ENCODE measurements at regions not wholly inside any gene's neighbourhood (a gene's known extent, or its start where the extent isn't known, plus 50 kb on each side); places are given as distances from the start of the nearest gene placed in this dataset.
A peak's percentile ranks its signal among the peaks of the same experiment; 100 is the strongest.

GRCh38 chr18:42525905-42526304, 570.9 kb downstream of the PIK3C3 start:
- H3K9me3 ChIP-seq (ENCODE audit: insufficient read depth, low read depth, low read length): no peaks in the 10 kb centered on the region
- no peak overlapping the region for H3K4me3 ChIP-seq (ENCODE audit: low read length)

DNA sequence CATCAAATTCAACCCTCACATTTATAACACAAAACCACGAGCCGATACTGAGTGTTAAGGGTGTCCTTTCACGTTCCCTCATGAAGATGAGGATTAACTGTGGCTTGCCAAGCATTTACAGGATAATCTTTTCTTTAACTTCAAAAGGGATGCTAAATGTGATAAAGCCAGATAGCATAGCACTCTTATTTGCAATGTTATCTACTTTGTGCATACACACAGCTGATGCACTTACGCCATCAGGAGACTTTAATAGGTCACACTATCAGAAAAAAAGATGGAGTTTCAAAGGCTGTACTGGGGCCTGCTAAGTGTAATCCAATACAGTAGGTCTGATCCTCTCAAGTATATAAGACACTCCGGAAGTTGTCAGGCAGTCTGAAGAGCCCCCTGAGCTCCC, 572.7 kb downstream of the PIK3C3 start:
- Histone ChIP-seq H3K4me1 (ENCODE audit: insufficient read depth, low read length) (no peaks in the 10 kb centered on the region), H3K9me3 (ENCODE audit: insufficient read depth, low read depth, low read length) (no peaks in the 10 kb centered on the region), H3K27ac (ENCODE audit: low read depth, low read length) (no peak overlapping the region), H3K4me3 (ENCODE audit: low read length) (no peak overlapping the region), H3K27me3 (ENCODE audit: insufficient read depth, low read length) (no peaks in the 10 kb centered on the region), H3K36me3 (ENCODE audit: insufficient read depth, low read length) (no peaks in the 10 kb centered on the region), H3K9ac (ENCODE audit: low read depth, low read length) (no peak overlapping the region)
- WGBS: 96% methylated on average over 5 of the region's 5 CpGs

More at GRCh38 chr18:42525905-42526304, 570.9 kb downstream of the PIK3C3 start:
- WGBS: 88% methylated on average over 2 of the region's 2 CpGs
- H3K27me3 ChIP-seq (ENCODE audit: insufficient read depth, low read length): no peaks in the 10 kb centered on the region
- no peaks in the 10 kb centered on the region for H3K4me1 ChIP-seq (ENCODE audit: insufficient read depth, low read length)
- H3K9ac ChIP-seq (ENCODE audit: low read depth, low read length): no peak overlapping the region
- no peaks in the 10 kb centered on the region for H3K36me3 ChIP-seq (ENCODE audit: insufficient read depth, low read length)
- H3K27ac ChIP-seq (ENCODE audit: low read depth, low read length): no peak overlapping the region

- Histone ChIP-seq H3K9ac (ENCODE audit: low read depth, low read length) (no peak overlapping the region), H3K4me1 (ENCODE audit: insufficient read depth, low read length) (no peaks in the 10 kb centered on the region), H3K9me3 (ENCODE audit: insufficient read depth, low read depth, low read length) (no peaks in the 10 kb centered on the region), H3K4me3 (ENCODE audit: low read length) (no peak overlapping the region), H3K36me3 (ENCODE audit: insufficient read depth, low read length) (no peaks in the 10 kb centered on the region), H3K27ac (ENCODE audit: low read depth, low read length) (no peak overlapping the region), H3K27me3 (ENCODE audit: insufficient read depth, low read length) (no peaks in the 10 kb centered on the region)
- 94% methylated on average over 1 of the region's 1 CpG for WGBS
Measured at GRCh38 chr18:42530276-42530675, 575.2 kb downstream of the PIK3C3 start.

- WGBS: no CpG with 5 or more reads among the region's 1 CpG
- Histone ChIP-seq H3K9me3 (ENCODE audit: insufficient read depth, low read depth, low read length) (no peaks in the 10 kb centered on the region), H3K27ac (ENCODE audit: low read depth, low read length) (no peak overlapping the region), H3K36me3 (ENCODE audit: insufficient read depth, low read length) (no peaks in the 10 kb centered on the region), H3K4me3 (ENCODE audit: low read length) (no peak overlapping the region), H3K9ac (ENCODE audit: low read depth, low read length) (no peak overlapping the region), H3K4me1 (ENCODE audit: insufficient read depth, low read length) (no peaks in the 10 kb centered on the region), H3K27me3 (ENCODE audit: insufficient read depth, low read length) (no peaks in the 10 kb centered on the region)
Measured at GRCh38 chr18:42532119-42532518, 577.1 kb downstream of the PIK3C3 start.

GRCh38 chr18:42533009-42533575, 578.1 kb downstream of the PIK3C3 start:
- 88% methylated on average over 4 of the region's 4 CpGs for WGBS
- no peak overlapping the region for H3K4me3 ChIP-seq (ENCODE audit: low read length)
- no peak overlapping the region for H3K27ac ChIP-seq (ENCODE audit: low read depth, low read length)
- H3K36me3 ChIP-seq (ENCODE audit: insufficient read depth, low read length): no peaks in the 10 kb centered on the region
- H3K9ac ChIP-seq (ENCODE audit: low read depth, low read length): no peak overlapping the region
- no peaks in the 10 kb centered on the region for H3K27me3 ChIP-seq (ENCODE audit: insufficient read depth, low read length)
- no peaks in the 10 kb centered on the region for H3K4me1 ChIP-seq (ENCODE audit: insufficient read depth, low read length)
- H3K9me3 ChIP-seq (ENCODE audit: insufficient read depth, low read depth, low read length): no peaks in the 10 kb centered on the region

GRCh38 chr18:42533616-42534015, 578.6 kb downstream of the PIK3C3 start:
- Histone ChIP-seq H3K27ac (ENCODE audit: low read depth, low read length) (no peak overlapping the region), H3K36me3 (ENCODE audit: insufficient read depth, low read length) (no peaks in the 10 kb centered on the region), H3K4me1 (ENCODE audit: insufficient read depth, low read length) (no peaks in the 10 kb centered on the region), H3K4me3 (ENCODE audit: low read length) (no peak overlapping the region), H3K27me3 (ENCODE audit: insufficient read depth, low read length) (no peaks in the 10 kb centered on the region), H3K9ac (ENCODE audit: low read depth, low read length) (no peak overlapping the region), H3K9me3 (ENCODE audit: insufficient read depth, low read depth, low read length) (no peaks in the 10 kb centered on the region)
- 93% methylated on average over 8 of the region's 8 CpGs for WGBS

DNA sequence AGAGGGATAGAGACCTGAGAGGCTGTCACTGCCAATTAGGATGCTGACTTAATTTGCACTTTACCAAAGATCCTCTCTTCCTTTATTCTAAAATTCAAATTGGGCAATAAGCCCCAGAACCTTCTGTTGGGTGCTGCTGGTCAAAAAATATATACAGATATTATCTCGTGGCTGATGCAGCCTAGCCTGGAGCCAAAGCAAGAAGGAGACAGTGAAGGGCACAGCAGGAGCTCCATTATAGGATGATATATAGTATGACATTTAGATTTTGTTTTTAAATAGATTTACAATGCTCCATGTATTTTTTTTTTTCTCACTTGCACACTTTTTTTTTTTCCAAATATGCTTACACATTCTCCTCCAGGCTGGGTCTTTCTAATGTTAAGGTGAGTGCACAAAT, 579.3 kb downstream of the PIK3C3 start:
- Histone ChIP-seq H3K4me1 (ENCODE audit: insufficient read depth, low read length) (no peaks in the 10 kb centered on the region), H3K27me3 (ENCODE audit: insufficient read depth, low read length) (no peaks in the 10 kb centered on the region), H3K9ac (ENCODE audit: low read depth, low read length) (no peak overlapping the region), H3K27ac (ENCODE audit: low read depth, low read length) (no peak overlapping the region), H3K9me3 (ENCODE audit: insufficient read depth, low read depth, low read length) (no peaks in the 10 kb centered on the region), H3K36me3 (ENCODE audit: insufficient read depth, low read length) (no peaks in the 10 kb centered on the region), H3K4me3 (ENCODE audit: low read length) (no peak overlapping the region)
- 100% methylated on average over 1 of the region's 1 CpG for WGBS

GRCh38 chr18:42536442-42536841, 579.0 kb downstream of the RIT2 start:
- H3K4me3 ChIP-seq (ENCODE audit: low read length): no peak overlapping the region

GRCh38 chr18:42537291-42537690, 578.2 kb downstream of the RIT2 start:
- Histone ChIP-seq H3K9me3 (ENCODE audit: insufficient read depth, low read depth, low read length) (no peaks in the 10 kb centered on the region), H3K4me3 (ENCODE audit: low read length) (no peak overlapping the region), H3K9ac (ENCODE audit: low read depth, low read length) (no peak overlapping the region), H3K36me3 (ENCODE audit: insufficient read depth, low read length) (no peaks in the 10 kb centered on the region), H3K27me3 (ENCODE audit: insufficient read depth, low read length) (no peaks in the 10 kb centered on the region), H3K4me1 (ENCODE audit: insufficient read depth, low read length) (no peaks in the 10 kb centered on the region), H3K27ac (ENCODE audit: low read depth, low read length) (no peak overlapping the region)
- WGBS: 90% methylated on average over 2 of the region's 2 CpGs

More at GRCh38 chr18:42536442-42536841, 579.0 kb downstream of the RIT2 start:
- WGBS: no CpG with 5 or more reads among the region's 1 CpG
- Histone ChIP-seq H3K9me3 (ENCODE audit: insufficient read depth, low read depth, low read length) (no peaks in the 10 kb centered on the region), H3K4me1 (ENCODE audit: insufficient read depth, low read length) (no peaks in the 10 kb centered on the region), H3K27me3 (ENCODE audit: insufficient read depth, low read length) (no peaks in the 10 kb centered on the region), H3K27ac (ENCODE audit: low read depth, low read length) (no peak overlapping the region), H3K9ac (ENCODE audit: low read depth, low read length) (no peak overlapping the region), H3K36me3 (ENCODE audit: insufficient read depth, low read length) (no peaks in the 10 kb centered on the region)

GRCh38 chr18:42544901-42545300, 570.6 kb downstream of the RIT2 start:
- H3K27ac ChIP-seq (ENCODE audit: low read depth, low read length): peak overlapping the region; percentile 9; the same call in 1 of the 2 replicates
- H3K27me3 ChIP-seq (ENCODE audit: insufficient read depth, low read length): no peaks in the 10 kb centered on the region
- H3K9me3 ChIP-seq (ENCODE audit: insufficient read depth, low read depth, low read length): no peaks in the 10 kb centered on the region
- H3K4me3 ChIP-seq (ENCODE audit: low read length): no peak overlapping the region
- peaks cover 9% of the 10 kb centered on the region; the same call in 1 of the 2 replicates for H3K4me1 ChIP-seq (ENCODE audit: insufficient read depth, low read length)
- 100% methylated on average over 1 of the region's 1 CpG for WGBS
- no peaks in the 10 kb centered on the region for H3K36me3 ChIP-seq (ENCODE audit: insufficient read depth, low read length)
- H3K9ac ChIP-seq (ENCODE audit: low read depth, low read length): no peak overlapping the region

GRCh38 chr18:42545825-42546224, 569.7 kb downstream of the RIT2 start:
- no peak overlapping the region for H3K4me3 ChIP-seq (ENCODE audit: low read length)
- no peaks in the 10 kb centered on the region for H3K9me3 ChIP-seq (ENCODE audit: insufficient read depth, low read depth, low read length)
- no peaks in the 10 kb centered on the region for H3K36me3 ChIP-seq (ENCODE audit: insufficient read depth, low read length)
- WGBS: 87% methylated on average over 4 of the region's 5 CpGs
- peaks cover 9% of the 10 kb centered on the region; the same call in 1 of the 2 replicates for H3K4me1 ChIP-seq (ENCODE audit: insufficient read depth, low read length)
- no peak overlapping the region for H3K27ac ChIP-seq (ENCODE audit: low read depth, low read length)
- H3K27me3 ChIP-seq (ENCODE audit: insufficient read depth, low read length): no peaks in the 10 kb centered on the region
- no peak overlapping the region for H3K9ac ChIP-seq (ENCODE audit: low read depth, low read length)

- Histone ChIP-seq H3K27me3 (ENCODE audit: insufficient read depth, low read length) (no peaks in the 10 kb centered on the region), H3K36me3 (ENCODE audit: insufficient read depth, low read length) (no peaks in the 10 kb centered on the region), H3K27ac (ENCODE audit: low read depth, low read length) (no peak overlapping the region), H3K4me3 (ENCODE audit: low read length) (no peak overlapping the region), H3K9me3 (ENCODE audit: insufficient read depth, low read depth, low read length) (no peaks in the 10 kb centered on the region), H3K4me1 (ENCODE audit: insufficient read depth, low read length) (peaks cover 19% of the 10 kb centered on the region), H3K9ac (ENCODE audit: low read depth, low read length) (no peak overlapping the region)
- WGBS: 96% methylated on average over 1 of the region's 1 CpG
Measured at GRCh38 chr18:42548493-42548892, 567.0 kb downstream of the RIT2 start.

Data from HUES64 (cell line).